A549 (cell line): ENCODE measurements at regions not wholly inside any gene's neighbourhood (a gene's known extent, or its start where the extent isn't known, plus 50 kb on each side); places are given as distances from the start of the nearest gene placed in this dataset.

Experiments
- CBX2 ChIP-seq: fragments of 200-600 bp; sonication (generic); IDR thresholded peaks from 2 replicates; pipeline ENCODE4 v1.6.1; 2016; ENCODE audit warnings: low read depth, mild to moderate bottlenecking, borderline replicate concordance
- CEBPB ChIP-seq, 2 experiments: fragments of >200 bp in 1 of 2; sonication (Bioruptor Twin) in 1 of 2; formaldehyde crosslinking in 1 of 2; IDR thresholded peaks; 2 replicates each; pipeline ENCODE4 v1.6.1; 2012 to 2016
- CHD2 ChIP-seq: fragments of 150-350 bp; IDR thresholded peaks from 2 replicates; pipeline ENCODE4 v1.6.1; 2014; ENCODE audit warnings: low read length; ENCODE audit not compliant: partially characterized antibody
- CTCF ChIP-seq: fragments of >200 bp; sonication (Bioruptor Twin); formaldehyde crosslinking; IDR thresholded peaks from 3 replicates; pipeline ENCODE4 v1.5.1; 2016
- EP300 ChIP-seq, 2 experiments: fragments of >200 bp; sonication (Bioruptor Twin); formaldehyde crosslinking; IDR thresholded peaks; 2 replicates in 1 of 2; 3 replicates in 1 of 2; pipeline ENCODE4 v1.6.1; 2016 to 2017
- MAX ChIP-seq: IDR thresholded peaks from 2 replicates; pipeline ENCODE4 v1.6.1; 2012
- POLR2A ChIP-seq: IDR thresholded peaks from 2 replicates; pipeline ENCODE4 v1.6.1; 2012; ENCODE audit warnings: mild to moderate bottlenecking, low read length
- RAD21 ChIP-seq, 2 experiments: fragments of >200 bp in 1 of 2; sonication (Bioruptor Twin) in 1 of 2; formaldehyde crosslinking in 1 of 2; IDR thresholded peaks in 1 of 2; conservative IDR thresholded peaks in 1 of 2; 2 replicates in 1 of 2; 3 replicates in 1 of 2; pipeline ENCODE4 v1.6.1; 2012 to 2018; ENCODE audit warnings: inconsistent platforms in 1 of 2
- RCOR1 ChIP-seq: fragments of 150-350 bp; IDR thresholded peaks from 2 replicates; pipeline ENCODE4 v1.6.1; 2014; ENCODE audit warnings: antibody characterized with exemption, low read length, low read depth
- REST ChIP-seq: fragments of 200-600 bp; sonication (generic); IDR thresholded peaks from 2 replicates; pipeline ENCODE4 v1.6.1; 2016; ENCODE audit warnings: antibody characterized with exemption, mild to moderate bottlenecking, moderate library complexity
- RFX5 ChIP-seq: fragments of 450-650 bp; IDR thresholded peaks from 2 replicates; pipeline ENCODE4 v1.7.1; 2014; ENCODE audit warnings: antibody characterized with exemption, mild to moderate bottlenecking, moderate library complexity
- SMC3 ChIP-seq: fragments of >200 bp; sonication (Bioruptor Twin); formaldehyde crosslinking; IDR thresholded peaks from 3 replicates; pipeline ENCODE4 v1.6.1; 2018; ENCODE audit warnings: inconsistent platforms
- TF ChIP-seq, protein P1 (sequence below): IDR thresholded peaks from 2 replicates; pipeline ENCODE4 v1.6.1; 2012

DNA sequence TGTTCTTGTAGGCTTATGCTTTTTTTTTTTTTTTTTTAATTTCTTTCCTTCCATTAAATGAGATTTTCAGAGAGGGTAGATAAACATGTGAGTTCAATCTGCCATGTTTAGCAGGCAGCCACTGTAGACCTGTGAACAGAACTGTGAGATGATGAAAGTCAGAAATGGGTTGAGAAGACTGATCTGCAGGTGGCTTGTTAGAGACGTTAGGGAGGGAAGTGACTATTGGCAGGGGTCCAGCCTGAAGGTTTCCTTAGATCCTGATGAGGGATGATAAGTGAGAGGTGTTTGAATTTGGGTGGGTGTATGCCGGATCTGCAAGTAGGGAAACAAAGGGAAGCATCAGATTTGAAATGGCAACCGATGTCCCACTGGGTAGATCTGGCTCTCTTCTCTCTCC, 157.8 kb downstream of the HS3ST3B1 start:
- TF ChIP-seq CTCF, result no peak
- TF ChIP-seq, protein P1, sequence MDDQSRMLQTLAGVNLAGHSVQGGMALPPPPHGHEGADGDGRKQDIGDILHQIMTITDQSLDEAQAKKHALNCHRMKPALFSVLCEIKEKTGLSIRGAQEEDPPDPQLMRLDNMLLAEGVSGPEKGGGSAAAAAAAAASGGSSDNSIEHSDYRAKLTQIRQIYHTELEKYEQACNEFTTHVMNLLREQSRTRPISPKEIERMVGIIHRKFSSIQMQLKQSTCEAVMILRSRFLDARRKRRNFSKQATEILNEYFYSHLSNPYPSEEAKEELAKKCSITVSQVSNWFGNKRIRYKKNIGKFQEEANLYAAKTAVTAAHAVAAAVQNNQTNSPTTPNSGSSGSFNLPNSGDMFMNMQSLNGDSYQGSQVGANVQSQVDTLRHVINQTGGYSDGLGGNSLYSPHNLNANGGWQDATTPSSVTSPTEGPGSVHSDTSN, result no peak
- TF ChIP-seq CEBPB (IDR thresholded peaks at IDR 0.05), result no peak
- no peak for TF ChIP-seq REST
- TF ChIP-seq RFX5, result no peak
- no peak for TF ChIP-seq RCOR1
- no peak for TF ChIP-seq EP300 (IDR thresholded peaks at IDR 0.05)
- TF ChIP-seq CBX2, result no peak
- TF ChIP-seq POLR2A, result no peak
- no peak for TF ChIP-seq CHD2
- no peak for TF ChIP-seq MAX
- TF ChIP-seq RAD21 (conservative IDR thresholded peaks at IDR 0.05 in 1 of 2, IDR thresholded peaks at IDR 0.05 in 1 of 2), result no peak
- no peak for TF ChIP-seq SMC3
